Cardiac fibroblast (primary cell): ENCODE measurements at regions not wholly inside any gene's neighbourhood (a gene's known extent, or its start where the extent isn't known, plus 50 kb on each side); places are given as distances from the start of the nearest gene placed in this dataset.

ENCODE experiments used
- DNase-seq, 2 donors: peaks; one replicate each; pipeline versions ENCODE4 v3.0.0 to v3.0.0-alpha.2; 2010; ENCODE audit warnings: low read depth in 2 of 2
- H3K4me3 ChIP-seq, 2 donors: replicated peaks in 1 of 2; 1 replicate in 1 of 2; 2 replicates in 1 of 2; pipeline ENCODE4 v1.5.1; 2011; ENCODE audit warnings: low read depth in 2 of 2, low read length in 2 of 2, mild to moderate bottlenecking in 2 of 2, moderate library complexity in 1 of 2
- CTCF ChIP-seq: IDR thresholded peaks from one replicate; pipeline ENCODE4 v1.5.1; 2011; ENCODE audit warnings: low read depth, mild to moderate bottlenecking, low read length, inconsistent platforms

DNA sequence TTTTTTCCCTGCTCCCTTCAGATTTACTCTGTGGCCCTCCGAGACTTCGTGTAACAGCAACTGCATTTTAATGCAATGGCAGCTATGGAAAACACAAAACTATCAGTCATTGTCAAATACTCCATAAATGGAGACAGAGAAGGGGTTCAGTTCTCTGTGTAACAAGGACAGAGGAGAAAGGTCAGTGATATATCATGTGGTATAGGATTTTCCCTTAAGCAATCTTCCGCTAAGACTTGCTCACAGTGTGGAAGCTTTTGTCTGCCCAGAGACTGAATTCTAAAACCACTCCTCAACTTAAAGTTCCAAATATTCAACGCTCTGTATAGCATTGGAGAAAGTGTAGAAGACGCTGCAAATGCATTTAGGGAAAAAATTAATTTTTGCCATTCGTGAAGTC is 111.3 kb upstream of the EDNRB start:
- no peak overlapping the region for H3K4me3 ChIP-seq
- no peak for TF ChIP-seq CTCF
- DNase-seq: no peak

DNA sequence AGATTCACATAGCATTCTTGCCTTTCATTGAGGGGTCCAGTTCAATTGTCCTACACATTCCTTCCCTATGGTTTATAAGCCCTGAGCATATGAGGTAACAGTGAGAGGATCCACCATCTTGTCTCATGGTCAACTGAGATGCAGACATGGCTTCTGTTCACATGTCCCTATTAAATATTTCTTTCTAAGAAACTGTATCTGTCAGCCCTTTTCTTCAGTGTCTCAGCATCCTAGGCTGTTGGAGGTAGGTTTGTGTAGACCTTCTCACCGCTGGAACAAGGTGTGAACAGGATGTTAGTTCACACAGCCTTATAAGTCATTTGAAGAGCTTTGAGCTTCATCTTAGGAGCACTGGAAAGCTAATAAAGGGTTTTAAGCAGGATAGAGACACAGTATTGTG is 110.3 kb upstream of the EDNRB start:
- TF ChIP-seq CTCF: no peak
- no peak for DNase-seq
- no peak overlapping the region for H3K4me3 ChIP-seq

GRCh38 chr13:78024996-78025395 is 106.4 kb upstream of the EDNRB start:
- TF ChIP-seq CTCF: no peak
- H3K4me3 ChIP-seq: no peak overlapping the region
- DNase-seq: peak in 1 of 2 donors; percentile 16

DNA sequence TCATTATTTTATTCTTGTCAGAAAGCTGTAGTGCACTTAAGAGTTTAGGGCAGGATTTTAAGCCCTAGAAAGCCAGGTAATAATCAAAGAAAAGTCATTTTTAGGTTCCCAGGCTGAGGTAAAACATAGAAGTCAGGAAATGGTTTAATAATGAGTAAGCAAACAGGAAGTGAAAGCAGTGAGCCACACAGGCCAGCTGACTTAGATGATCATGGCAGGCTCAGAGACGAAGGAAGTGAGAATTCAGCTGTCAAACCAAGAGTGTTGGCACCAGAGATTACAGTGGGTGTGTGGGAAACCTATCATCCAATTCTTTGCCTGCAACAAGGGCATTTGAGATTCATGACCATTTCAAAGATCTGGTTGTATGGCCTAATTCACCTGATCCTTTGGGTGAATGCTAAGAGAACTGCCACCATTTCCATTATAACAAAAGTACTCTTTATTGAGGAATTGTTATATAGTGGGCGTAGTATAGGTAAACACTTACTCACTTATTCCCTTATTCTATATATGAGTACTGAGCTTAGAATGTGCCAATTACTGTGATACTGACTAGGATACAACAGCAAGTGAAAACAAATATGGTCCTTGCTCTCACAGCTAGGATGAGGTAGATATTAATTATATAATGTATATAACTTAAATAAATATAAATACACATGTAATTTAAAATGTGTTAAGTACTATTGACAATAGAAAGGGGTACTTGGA is 103.7 kb upstream of the EDNRB start:
- DNase-seq: peak; percentile 74 to 86
- H3K4me3 ChIP-seq: no peak overlapping the region
- no peak for TF ChIP-seq CTCF

DNA sequence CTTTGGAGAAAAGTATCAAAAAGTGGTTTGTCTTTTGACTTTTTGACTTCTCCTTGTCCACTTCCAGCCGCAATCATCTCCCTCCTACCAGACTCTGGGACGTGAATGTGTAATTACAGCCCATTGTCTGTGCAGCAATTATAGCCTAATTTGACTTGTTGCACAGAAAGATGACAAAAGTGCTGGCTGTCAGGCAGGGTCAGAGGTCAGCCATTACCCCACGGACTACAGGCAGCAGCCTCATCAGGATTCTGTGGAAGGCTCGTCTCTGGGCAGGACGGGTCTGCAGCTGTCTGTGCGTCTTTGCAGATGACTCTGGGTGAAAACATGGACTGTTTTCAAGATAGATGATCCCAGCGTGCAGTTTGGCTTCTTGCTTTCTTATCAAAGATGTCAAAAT is 102.2 kb upstream of the EDNRB start:
- H3K4me3 ChIP-seq: no peak overlapping the region
- no peak for TF ChIP-seq CTCF
- no peak for DNase-seq

DNA sequence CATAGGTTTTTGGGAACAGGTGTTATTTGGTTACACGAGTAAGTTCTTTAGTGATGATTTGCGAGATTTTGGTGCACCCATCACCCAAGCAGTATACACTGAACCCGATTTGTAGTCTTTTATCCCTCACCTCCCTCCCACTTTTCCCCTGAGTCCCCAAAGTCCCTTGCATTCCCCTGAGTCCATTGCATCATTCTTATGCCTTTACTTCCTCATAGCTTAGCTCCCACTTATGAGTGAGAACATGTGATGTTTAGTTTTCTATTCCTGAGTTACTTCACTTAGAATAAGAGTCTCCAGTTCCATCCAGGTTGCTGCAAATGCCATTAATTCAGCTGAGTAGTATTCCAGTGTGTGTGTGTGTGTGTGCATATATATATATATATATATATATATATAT is 97.2 kb upstream of the EDNRB start:
- peak in 1 of 2 donors; percentile 7 for DNase-seq
- TF ChIP-seq CTCF: no peak
- no peak overlapping the region for H3K4me3 ChIP-seq

- no peak for TF ChIP-seq CTCF
- H3K4me3 ChIP-seq: no peak overlapping the region
Measured at GRCh38 chr13:78012046-78012445, 93.4 kb upstream of the EDNRB start.

More at GRCh38 chr13:78012046-78012445, 93.4 kb upstream of the EDNRB start:
- no peak for DNase-seq
